DOHH2 (cell line): ENCODE measurements at regions not wholly inside any gene's neighbourhood (a gene's known extent, or its start where the extent isn't known, plus 50 kb on each side); places are given as distances from the start of the nearest gene placed in this dataset.
"Not testable (repeated sequence)": the region's sequence is repeated elsewhere in the genome, so short reads cannot be mapped to it uniquely, and the experiment has no call there.

Source experiments
- H3F3A ChIP-seq: fragments of 200-600 bp; sonication (generic), shearing (Covaris generic); 2 replicates; pipeline ENCODE4 v1.6.0; 2016; ENCODE audit warnings: antibody characterized with exemption, mild to moderate bottlenecking; ENCODE audit not compliant: control insufficient read depth, insufficient read depth
- H3K27ac ChIP-seq: fragments of 200-600 bp; sonication (generic); 2 replicates; pipeline ENCODE4 v1.5.1; 2014; ENCODE audit warnings: low read depth, mild to moderate bottlenecking, low read length, moderate library complexity
- H3K27me3 ChIP-seq: fragments of 200-600 bp; sonication (generic); 2 replicates; pipeline ENCODE4 v1.6.1; 2014; ENCODE audit warnings: mild to moderate bottlenecking, low read length, mixed read lengths; ENCODE audit not compliant: control insufficient read depth
- H3K36me3 ChIP-seq: fragments of 200-600 bp; sonication (generic); 2 replicates; pipeline ENCODE4 v1.6.1; 2014; ENCODE audit warnings: mild to moderate bottlenecking, low read length, moderate library complexity, mixed read lengths; ENCODE audit not compliant: control insufficient read depth
- H3K4me1 ChIP-seq: fragments of 200-600 bp; sonication (generic); 2 replicates; pipeline ENCODE4 v1.6.1; 2014; ENCODE audit warnings: mild to moderate bottlenecking, low read length, mixed read lengths; ENCODE audit not compliant: control insufficient read depth
- H3K4me2 ChIP-seq: fragments of 200-600 bp; sonication (generic); 2 replicates; pipeline ENCODE4 v1.6.0; 2014; ENCODE audit warnings: mild to moderate bottlenecking, low read length, moderate library complexity
- H3K4me3 ChIP-seq: fragments of 200-600 bp; sonication (generic); 2 replicates; pipeline ENCODE4 v1.5.1; 2014; ENCODE audit warnings: mild to moderate bottlenecking, low read length, mixed read lengths
- H3K79me2 ChIP-seq: fragments of 200-600 bp; sonication (generic); 2 replicates; pipeline ENCODE4 v1.6.1; 2014; ENCODE audit warnings: mild to moderate bottlenecking, low read length, mixed read lengths; ENCODE audit not compliant: control insufficient read depth
- H3K9me2 ChIP-seq: fragments of 200-600 bp; sonication (generic); replicated peaks from 2 replicates; pipeline ENCODE4 v1.6.1; 2014; ENCODE audit warnings: mild to moderate bottlenecking, low read length, mixed read lengths; ENCODE audit not compliant: control insufficient read depth
- H3K9me3 ChIP-seq: fragments of 200-600 bp; sonication (generic); 2 replicates; pipeline ENCODE4 v1.6.1; 2014; ENCODE audit warnings: antibody characterized with exemption, low read length, mixed read lengths; ENCODE audit not compliant: control insufficient read depth, insufficient read depth
- H4K20me1 ChIP-seq: fragments of 200-600 bp; sonication (generic); 2 replicates; pipeline ENCODE4 v1.6.0; 2014; ENCODE audit warnings: low read depth, mild to moderate bottlenecking, antibody characterized with exemption, low read length, moderate library complexity; ENCODE audit not compliant: control insufficient read depth, insufficient read depth

DNA sequence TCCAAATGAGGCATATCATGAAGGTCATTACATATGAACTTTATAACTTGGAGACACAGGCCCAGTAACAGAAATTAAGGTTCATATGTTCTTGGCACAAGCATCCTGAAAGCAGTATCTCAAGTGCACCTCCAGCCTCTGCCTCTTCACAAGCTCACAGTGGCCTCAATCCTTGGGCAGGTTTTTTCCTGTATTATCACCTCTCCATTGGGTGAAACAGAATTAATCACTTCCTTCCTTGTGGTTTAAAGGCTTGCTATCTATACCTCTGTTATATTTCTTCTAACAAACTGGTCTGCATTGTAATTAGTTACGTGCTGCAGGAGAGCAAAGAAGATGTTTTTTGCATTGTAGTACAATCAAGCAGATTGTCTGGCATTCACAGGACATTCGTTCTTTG is 471.0 kb downstream of the FOXD4L4 start:
- H3K27ac ChIP-seq, H3K27me3 ChIP-seq, H3K4me3 ChIP-seq, H3K9me3 ChIP-seq, H3K36me3 ChIP-seq, H3K79me2 ChIP-seq, H4K20me1 ChIP-seq, H3K4me2 ChIP-seq, H3K4me1 ChIP-seq, H3K9me2 ChIP-seq, H3F3A ChIP-seq: not testable (repeated sequence)

DNA sequence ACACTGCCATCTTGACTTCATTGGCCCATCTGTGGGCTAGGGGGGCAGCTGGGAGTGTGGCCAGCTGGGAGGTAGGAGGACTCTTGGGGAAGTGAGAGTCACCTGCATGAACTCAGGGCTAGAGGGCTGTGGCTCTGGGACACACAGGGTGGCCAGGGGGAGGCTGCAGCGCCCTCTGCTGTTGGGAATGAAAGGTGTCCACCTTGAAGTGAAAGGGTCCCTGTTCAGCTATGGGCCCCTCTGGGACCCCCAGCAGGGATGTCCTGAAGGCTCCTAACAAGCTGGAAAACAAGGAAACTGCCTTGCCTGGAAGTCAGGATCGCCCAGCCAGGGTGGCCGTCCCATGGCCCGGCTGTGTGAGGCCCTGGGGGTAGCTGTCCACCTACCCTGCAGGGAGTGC is 507.8 kb downstream of the FOXD4L4 start:
- H3K36me3 ChIP-seq, H3F3A ChIP-seq, H3K4me3 ChIP-seq, H3K27me3 ChIP-seq, H3K27ac ChIP-seq, H4K20me1 ChIP-seq, H3K4me1 ChIP-seq, H3K79me2 ChIP-seq, H3K9me3 ChIP-seq, H3K9me2 ChIP-seq, H3K4me2 ChIP-seq: not testable (repeated sequence)

DNA sequence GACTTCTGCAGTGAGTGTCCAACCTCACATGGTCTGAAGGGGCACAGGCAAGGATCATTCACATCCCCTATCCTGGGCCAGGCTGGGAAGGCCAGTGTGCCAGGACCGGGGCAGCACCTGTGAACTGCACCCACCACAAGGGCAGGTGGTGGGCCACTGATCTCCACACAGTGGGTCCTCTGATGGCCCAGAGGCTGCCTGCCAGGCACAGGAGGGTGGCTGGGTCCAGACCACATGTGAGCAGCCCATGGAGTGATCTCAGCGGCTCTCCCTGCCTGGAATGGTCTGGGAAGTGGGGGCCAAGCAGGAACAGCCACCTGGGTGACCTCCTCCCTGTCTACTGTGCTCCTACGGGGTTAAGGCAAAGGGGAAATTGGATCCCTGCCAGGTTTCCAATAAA is 508.5 kb downstream of the FOXD4L4 start:
- H3K9me2 ChIP-seq, H3K36me3 ChIP-seq, H3K4me2 ChIP-seq, H3K27ac ChIP-seq, H3F3A ChIP-seq, H3K27me3 ChIP-seq, H3K9me3 ChIP-seq, H3K4me3 ChIP-seq, H4K20me1 ChIP-seq, H3K79me2 ChIP-seq, H3K4me1 ChIP-seq: not testable (repeated sequence)

DNA sequence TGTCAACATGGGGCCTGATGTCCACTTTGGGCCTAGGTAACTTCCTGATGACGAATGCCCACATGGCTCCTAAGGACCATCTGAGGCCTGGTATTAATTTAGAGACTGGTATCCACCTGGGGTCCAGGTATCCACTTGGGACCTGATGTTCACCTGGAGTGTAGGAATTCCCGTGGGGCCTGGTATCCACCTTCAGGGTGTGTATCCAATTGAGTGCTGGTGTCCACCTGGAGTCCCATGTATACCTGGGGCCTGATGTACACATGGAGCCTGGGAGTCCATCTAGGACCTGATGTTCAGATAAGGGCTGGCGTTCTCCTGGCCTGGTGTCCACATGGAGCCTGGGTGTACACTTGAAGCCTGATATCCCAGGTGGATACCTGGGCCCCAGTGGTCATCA is 520.6 kb downstream of the FOXD4L4 start:
- H3K36me3 ChIP-seq, H3K4me3 ChIP-seq, H3K9me2 ChIP-seq, H3K9me3 ChIP-seq, H3K4me2 ChIP-seq, H3F3A ChIP-seq, H3K79me2 ChIP-seq, H3K4me1 ChIP-seq, H3K27me3 ChIP-seq, H4K20me1 ChIP-seq, H3K27ac ChIP-seq: not testable (repeated sequence)

DNA sequence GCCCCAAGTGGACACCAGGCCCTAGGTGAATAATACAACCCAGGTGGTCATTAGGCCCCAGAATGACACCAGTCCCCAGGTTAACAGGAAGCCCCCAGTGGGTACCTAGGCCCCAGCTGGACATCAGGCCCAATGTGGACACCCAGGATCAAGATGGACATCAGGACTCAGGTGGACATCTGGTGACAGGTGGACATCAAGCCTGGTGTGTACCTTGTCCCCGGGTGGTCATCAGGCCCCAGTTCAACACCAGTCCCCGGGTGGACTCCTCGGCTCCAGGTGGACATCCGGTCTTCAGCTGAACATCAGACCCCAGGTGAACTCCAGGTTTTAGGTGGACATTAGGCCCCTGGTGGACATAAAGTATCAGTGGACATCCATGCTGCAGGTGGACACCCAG is 524.6 kb downstream of the FOXD4L4 start:
- H3F3A ChIP-seq, H3K9me3 ChIP-seq, H3K36me3 ChIP-seq, H3K27me3 ChIP-seq, H3K4me2 ChIP-seq, H3K4me3 ChIP-seq, H3K27ac ChIP-seq, H4K20me1 ChIP-seq, H3K4me1 ChIP-seq, H3K9me2 ChIP-seq, H3K79me2 ChIP-seq: not testable (repeated sequence)

DNA sequence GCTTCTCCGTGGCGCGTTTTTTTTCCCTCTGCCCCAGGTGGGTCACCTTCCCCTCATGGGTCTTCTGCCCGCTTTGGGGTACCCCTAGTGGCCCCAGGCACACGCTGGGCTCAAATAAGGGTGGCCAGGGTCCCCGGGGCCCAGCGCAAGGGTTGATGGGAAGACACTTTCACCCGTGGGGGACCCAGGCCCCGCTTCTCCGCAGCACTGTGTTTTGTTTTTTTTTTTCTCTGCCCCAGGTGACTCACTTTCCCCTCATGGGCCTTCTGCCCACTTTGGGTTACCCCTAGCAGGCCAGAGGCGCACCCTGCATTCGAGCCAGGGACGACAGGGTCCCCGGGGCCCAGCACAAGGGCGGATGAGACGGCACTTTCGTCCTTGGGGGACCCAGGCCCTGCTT is 526.7 kb downstream of the FOXD4L4 start:
- H3K4me2 ChIP-seq, H3K4me3 ChIP-seq, H3K27me3 ChIP-seq: not testable (repeated sequence)

DNA sequence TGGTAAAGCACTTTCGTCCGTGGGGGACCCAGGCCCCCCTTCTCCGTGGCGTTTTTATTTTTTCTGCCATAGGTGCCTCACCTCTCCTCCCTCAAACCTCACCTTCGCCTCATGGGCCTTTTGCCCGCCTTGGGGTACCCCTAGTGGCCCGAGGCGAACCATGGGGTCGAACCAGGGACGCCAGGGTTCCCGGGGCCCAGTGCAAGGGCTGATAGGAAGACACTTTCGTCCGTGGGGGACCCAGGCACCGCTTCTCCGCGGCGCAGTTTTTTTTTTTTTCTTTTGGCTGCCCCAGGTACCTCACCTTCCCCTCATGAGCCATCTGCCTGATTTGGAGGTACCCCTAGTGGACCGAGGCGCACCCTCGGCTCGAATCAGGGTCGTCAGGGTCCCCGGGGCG is 527.8 kb downstream of the FOXD4L4 start:
- not testable (repeated sequence) for H3K9me3 ChIP-seq, H3K79me2 ChIP-seq, H3K4me3 ChIP-seq, H3K4me2 ChIP-seq, H3F3A ChIP-seq, H3K36me3 ChIP-seq, H4K20me1 ChIP-seq, H3K27ac ChIP-seq, H3K4me1 ChIP-seq, H3K27me3 ChIP-seq, H3K9me2 ChIP-seq

More for the DNA sequence above, 526.7 kb downstream of the FOXD4L4 start:
- not testable (repeated sequence) for H3K4me1 ChIP-seq, H3K9me3 ChIP-seq, H3F3A ChIP-seq, H3K79me2 ChIP-seq, H4K20me1 ChIP-seq, H3K27ac ChIP-seq, H3K9me2 ChIP-seq, H3K36me3 ChIP-seq

DNA sequence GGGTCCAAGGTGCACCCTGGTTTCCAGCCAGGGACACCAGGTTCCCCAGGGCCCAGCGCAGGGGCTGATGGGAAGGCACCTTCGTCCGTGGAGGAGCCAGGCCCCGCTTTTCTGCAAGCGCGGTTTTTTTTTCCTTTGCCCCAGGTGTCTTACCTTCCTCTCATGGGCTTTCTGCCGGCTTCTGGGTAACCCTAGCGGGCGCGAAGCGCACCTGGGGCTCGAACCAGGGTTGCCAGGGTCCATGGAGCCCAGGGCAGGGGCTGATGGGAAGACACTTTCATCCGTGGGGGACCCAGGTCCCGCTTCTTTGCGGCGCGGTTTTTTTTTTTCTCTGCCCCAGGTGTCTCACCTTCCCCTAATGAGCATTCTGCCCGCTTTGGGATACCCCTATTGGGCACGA is 529.3 kb downstream of the FOXD4L4 start:
- H3K4me2 ChIP-seq, H3K9me2 ChIP-seq, H4K20me1 ChIP-seq, H3K36me3 ChIP-seq, H3K4me1 ChIP-seq, H3K27me3 ChIP-seq, H3K4me3 ChIP-seq, H3K9me3 ChIP-seq, H3K27ac ChIP-seq, H3F3A ChIP-seq, H3K79me2 ChIP-seq: not testable (repeated sequence)
